NCI-H1092 (cell line): ENCODE measurements at regions not wholly inside any gene's neighbourhood (a gene's known extent, or its start where the extent isn't known, plus 50 kb on each side); places are given as distances from the start of the nearest gene placed in this dataset.

Experiments used
- DNase-seq: peaks from one replicate; lab custom pipeline; 2025; lab: John Stamatoyannopoulos, UW

GRCh38 chr7:98679741-98680140 is 62.7 kb downstream of the NPTX2 start:
- DNase-seq, result no peak

GRCh38 chr7:98681511-98681910 is 64.4 kb downstream of the NPTX2 start:
- DNase-seq, result peak; percentile 22

DNA sequence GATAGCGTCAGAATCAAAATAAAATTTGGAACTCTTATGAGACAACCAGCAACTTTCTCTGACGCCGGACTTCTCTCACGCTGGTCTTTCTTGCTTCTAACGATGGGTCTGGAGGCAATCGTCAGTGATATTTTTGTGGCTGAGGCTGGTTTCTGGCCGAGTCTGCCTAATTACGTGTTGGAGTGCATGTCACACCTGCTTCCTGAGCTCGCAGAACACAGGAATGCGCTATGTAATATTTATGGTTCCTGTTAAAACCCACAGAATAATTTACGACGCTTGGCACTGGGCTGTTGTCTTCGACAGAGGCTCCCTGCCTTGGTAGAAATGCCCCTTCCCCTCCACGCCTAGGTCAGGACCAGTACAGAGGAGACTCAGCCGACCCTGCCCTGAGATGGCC is 64.9 kb downstream of the NPTX2 start:
- no peak for DNase-seq

- no peak for DNase-seq
Measured at GRCh38 chr7:98683514-98683913, 66.4 kb downstream of the NPTX2 start.

GRCh38 chr7:98685541-98685940 is 68.5 kb downstream of the NPTX2 start:
- no peak for DNase-seq

- no peak for DNase-seq
Measured at GRCh38 chr7:98686466-98687080, 69.5 kb downstream of the NPTX2 start.

- peak; percentile 38 for DNase-seq
Measured at GRCh38 chr7:98687111-98687751, 70.1 kb downstream of the NPTX2 start.

DNA sequence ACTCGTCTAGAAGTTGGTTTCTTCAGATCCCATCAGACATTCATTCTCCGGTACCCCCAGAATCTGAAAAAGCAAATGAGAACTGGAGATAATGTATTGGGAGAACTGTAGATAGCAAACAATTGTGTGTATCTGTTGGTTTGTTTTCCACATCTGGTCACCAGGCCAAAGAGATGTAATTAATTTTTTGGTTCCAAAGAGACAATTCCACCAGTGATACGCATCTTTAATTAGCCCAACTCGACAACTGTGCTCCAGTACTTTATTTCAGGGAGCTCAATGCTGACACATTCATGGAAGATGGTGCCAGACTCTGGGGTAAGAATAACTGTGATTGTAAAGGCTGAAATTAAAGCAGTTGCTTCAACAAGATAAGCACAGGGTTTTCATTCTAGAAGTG is 74.5 kb downstream of the NPTX2 start:
- DNase-seq, result no peak

DNA sequence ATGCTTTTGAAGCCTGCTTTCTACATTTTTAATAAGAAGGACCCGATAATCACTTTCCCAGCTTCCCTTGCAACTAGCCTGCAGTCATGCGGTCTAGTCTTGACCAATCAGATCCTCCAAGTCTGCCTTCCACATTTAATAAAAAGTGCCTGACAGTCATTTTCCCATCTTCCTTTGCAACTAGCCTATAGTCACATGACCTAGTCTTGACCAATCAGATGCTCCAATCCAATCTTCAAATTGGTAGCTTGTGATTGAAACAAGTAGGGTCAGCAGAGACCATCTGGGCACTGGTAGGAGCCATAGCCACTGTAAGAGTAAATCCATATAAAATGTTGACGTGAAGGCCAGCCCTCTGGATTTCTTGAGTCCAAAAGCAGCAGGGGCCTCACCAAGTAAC is 80.0 kb downstream of the NPTX2 start:
- no peak for DNase-seq

GRCh38 chr7:98697485-98698240 is 80.6 kb downstream of the NPTX2 start:
- no peak for DNase-seq

GRCh38 chr7:98698976-98699375 is 81.9 kb downstream of the NPTX2 start:
- DNase-seq, result no peak

GRCh38 chr7:98700533-98700932 is 83.4 kb downstream of the NPTX2 start:
- no peak for DNase-seq

DNA sequence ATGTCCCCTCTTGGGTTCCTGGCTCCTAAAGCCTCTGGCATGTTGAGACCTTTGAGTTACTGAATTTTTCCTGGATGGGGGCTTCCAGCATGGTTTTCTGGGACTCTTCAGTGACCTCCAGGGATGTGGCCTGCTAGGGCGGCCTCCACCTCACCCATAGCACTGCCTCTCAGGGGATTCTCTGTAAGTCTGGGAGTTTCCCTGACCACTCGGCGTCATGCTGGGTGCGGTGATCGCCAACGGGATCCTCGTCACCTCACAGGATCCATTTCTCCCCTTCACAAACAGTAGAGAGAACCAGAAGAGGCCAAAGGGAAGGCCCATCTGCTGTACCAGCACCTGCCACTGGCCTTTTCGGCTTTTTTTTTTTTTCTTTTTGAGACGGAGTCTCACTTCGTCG is 84.3 kb downstream of the NPTX2 start:
- no peak for DNase-seq

DNA sequence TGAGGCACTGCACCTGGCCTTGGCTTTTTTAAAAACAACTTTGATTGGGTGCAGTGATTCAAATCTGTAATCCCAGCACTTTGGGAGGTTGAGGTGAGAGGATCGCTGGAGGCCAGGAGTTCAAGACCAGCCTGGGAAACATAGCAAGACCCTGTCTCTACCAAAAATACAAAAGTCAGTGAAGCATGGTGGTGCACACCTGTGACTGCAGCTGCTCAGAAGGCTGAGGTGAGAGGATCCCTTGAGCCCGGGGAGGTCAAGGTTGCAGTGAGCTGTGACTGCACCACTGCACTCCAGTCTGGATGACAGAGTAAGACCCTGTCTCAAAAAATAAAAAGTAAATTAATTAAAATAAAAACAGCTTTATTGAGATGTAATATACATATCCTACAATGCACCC is 84.9 kb downstream of the NPTX2 start:
- DNase-seq, result no peak

DNA sequence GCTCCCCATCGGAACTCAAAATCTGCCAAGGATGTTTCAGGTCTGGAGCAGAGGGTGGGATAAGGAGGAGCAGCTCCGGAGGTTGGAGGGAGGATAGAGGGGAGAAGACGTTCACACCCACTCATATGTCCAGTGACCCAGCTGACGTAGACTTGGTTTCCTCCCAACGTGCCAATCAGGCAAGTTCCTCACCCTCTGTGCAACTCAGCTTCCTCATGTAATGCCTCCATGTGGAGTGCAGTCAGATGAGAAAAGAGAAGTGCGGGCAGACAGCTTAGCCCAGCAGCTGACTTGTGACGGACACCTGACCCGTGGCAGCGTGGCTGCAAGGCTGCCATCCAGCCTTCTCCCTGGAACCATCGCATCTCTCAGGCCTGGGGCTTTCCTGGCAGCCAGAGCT is 86.8 kb downstream of the NPTX2 start:
- no peak for DNase-seq

DNA sequence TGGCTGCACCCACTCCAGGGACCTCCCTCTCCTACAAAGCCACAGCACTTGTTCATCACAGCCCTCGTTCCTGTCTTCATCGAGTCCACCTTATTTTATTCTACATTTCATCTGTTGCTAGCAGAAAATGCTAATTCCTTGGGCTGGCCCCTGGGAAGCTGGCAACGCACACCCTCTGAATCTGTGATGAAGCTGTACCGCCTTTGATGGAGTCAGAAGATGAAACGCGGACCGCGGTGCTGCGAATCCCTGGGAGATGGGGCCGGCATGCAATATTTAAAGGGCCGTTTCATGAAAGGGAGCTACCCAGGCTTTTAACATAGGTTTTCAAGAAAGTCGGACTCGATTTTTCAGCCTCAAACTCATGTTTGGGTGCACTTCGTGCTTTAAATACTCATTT is 88.5 kb downstream of the NPTX2 start:
- no peak for DNase-seq

DNA sequence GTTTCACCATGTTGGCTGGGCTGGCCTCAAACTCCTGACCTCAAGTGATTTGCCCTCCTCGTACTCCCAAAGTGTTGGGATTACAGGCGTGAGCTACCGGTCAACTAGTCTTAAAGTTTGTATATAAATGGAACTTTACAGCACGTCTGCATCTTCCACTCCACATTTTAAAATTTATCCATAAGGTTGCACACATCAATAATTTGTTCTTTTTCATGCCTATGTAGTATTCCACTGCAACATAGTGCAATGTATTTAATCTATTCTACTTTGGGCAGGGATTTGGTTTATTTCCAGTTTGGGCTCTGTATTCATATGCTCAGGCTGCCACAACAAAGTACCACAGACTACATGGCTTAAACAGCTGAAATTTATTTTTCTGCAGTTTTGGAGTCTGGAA is 90.0 kb downstream of the NPTX2 start:
- DNase-seq, result no peak

DNA sequence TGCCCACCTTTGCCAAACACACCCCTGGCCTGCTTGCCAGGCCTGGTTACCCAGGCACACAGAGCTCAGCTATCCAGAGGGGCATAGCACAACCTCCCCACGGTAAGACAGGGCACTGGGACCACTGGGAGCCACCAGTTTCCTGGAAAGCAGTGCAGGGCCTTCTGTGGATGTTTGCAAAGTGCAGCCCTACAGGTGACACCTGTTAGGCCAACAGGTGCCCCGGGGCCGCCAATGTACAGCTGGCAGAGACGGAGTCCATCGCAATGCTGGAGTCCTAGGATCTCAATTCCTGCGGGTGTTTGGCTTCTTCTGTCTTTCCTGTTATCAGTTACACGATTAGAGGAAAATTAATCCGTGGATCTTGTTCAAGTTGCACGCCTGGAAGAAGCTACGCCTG is 94.9 kb downstream of the NPTX2 start:
- no peak for DNase-seq

- DNase-seq, result no peak
Measured at GRCh38 chr7:98713165-98713810, 96.2 kb downstream of the NPTX2 start.

GRCh38 chr7:98719396-98719795 is 102.3 kb downstream of the NPTX2 start:
- no peak for DNase-seq

DNA sequence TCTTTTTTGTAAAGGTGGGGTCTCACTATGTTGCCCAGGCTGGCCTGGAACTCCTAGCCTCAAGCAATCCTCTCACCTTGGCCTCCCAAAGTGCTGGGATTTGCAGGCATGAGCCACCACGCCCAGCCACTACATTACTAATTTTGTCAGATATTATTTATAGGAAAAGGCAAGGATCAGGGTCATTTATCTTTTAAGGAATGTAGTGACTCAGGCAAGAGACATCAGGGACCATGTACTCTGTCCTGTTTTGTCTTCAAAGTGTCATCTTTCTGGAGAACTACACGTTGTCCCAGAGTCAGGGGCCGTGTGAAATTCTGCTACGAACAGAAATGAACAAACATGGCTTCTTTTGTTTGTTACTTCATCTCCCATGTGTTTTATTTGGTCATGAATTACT is 105.3 kb downstream of the NPTX2 start:
- DNase-seq, result no peak

DNA sequence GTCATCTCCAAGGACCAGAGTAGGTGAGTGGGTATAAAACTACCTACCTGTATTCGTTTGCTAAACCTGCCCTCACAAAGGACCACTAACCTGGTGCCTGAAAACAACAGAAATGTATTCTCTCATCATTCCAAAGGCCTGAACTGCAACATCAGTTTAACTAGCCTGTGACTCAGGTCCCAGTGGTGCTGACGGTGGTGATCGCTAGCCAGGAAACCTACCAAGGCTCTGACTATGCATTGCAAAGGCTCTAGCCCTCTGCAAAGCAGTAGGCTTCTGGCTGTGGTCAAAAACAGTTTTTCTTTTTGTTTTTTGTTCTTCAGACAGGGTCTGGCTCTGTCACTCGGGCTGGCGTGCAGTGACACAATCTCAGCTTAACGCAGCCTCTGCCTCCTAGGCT is 107.5 kb downstream of the NPTX2 start:
- no peak for DNase-seq

- no peak for DNase-seq
Measured at GRCh38 chr7:98727146-98727709, 110.1 kb downstream of the NPTX2 start.
